ENCODE measurements at regions not wholly inside any gene's neighbourhood (a gene's known extent, or its start where the extent isn't known, plus 50 kb on each side); places are given as distances from the start of the nearest gene placed in this dataset.

- TF ChIP-seq CTCF (IDR thresholded peaks at IDR 0.05; ENCODE audit: borderline replicate concordance, extremely low read depth, low read length, poor library complexity, severe bottlenecking) (no peak), EZH2 (IDR thresholded peaks at IDR 0.05; ENCODE audit: borderline replicate concordance, low read depth, low read length, severe bottlenecking) (no peak)
Observed at GRCh38 chr4:178349601-178350000, 907.4 kb upstream of the AGA start.
